ENCODE measurements at regions not wholly inside any gene's neighbourhood (a gene's known extent, or its start where the extent isn't known, plus 50 kb on each side); places are given as distances from the start of the nearest gene placed in this dataset.

GRCh38 chr2:204213588-204213987, 277.0 kb downstream of the ICOS start:
- Histone ChIP-seq H3K27ac (no peak overlapping the region), H3K9me3 (peaks cover 11% of the 10 kb centered on the region; the same call in 2 of the 3 replicates), H3K4me1 (no peaks in the 10 kb centered on the region), H3K4me2 (no peak overlapping the region), H3K4me3 (no peak overlapping the region)
- FAIRE-seq = no peak
- ChIA-PET POLR2A (no interaction called here), CTCF (no interaction called here)
- no peak for DNase-seq (ENCODE audit: low read depth in 1 of 2, low spot score in 1 of 2)
- ATAC-seq = no peak
- no peak for TF ChIP-seq PBX3 (IDR thresholded peaks at IDR 0.05)
- TF ChIP-seq SMC3 (IDR thresholded peaks at IDR 0.05) = no peak
- TF ChIP-seq HOXB13 (CRISPR knock-in tag; IDR thresholded peaks at IDR 0.05; ENCODE audit: low read depth) = no peak
- no peak for TF ChIP-seq NFE2L2 (conservative IDR thresholded peaks at IDR 0.05; ENCODE audit: low read length)
- TF ChIP-seq HDAC2 (IDR thresholded peaks at IDR 0.05) = no peak
- TF ChIP-seq FOXS1 (CRISPR knock-in tag; IDR thresholded peaks at IDR 0.05) = no peak
- TF ChIP-seq HMGXB4 (CRISPR knock-in tag; IDR thresholded peaks at IDR 0.05; ENCODE audit: borderline replicate concordance) = no peak

GRCh38 chr2:204218040-204218439, 281.5 kb downstream of the ICOS start:
- H3K4me3 ChIP-seq = no peak overlapping the region
- ATAC-seq (no peak), DNase-seq (ENCODE audit: low read depth in 1 of 2, low spot score in 1 of 2) (no peak), FAIRE-seq (no peak)
- ChIA-PET POLR2A (no interaction called here), CTCF (no interaction called here)
- H3K27ac ChIP-seq = no peak overlapping the region
- 0% methylated on average over 2 of the region's 2 CpGs for WGBS (ENCODE audit: missing lambda C conversion rate)
- H3K9me3 ChIP-seq = peaks cover 9% of the 10 kb centered on the region; the same call in 2 of the 3 replicates
- no peak overlapping the region for H3K4me2 ChIP-seq
- H3K4me1 ChIP-seq = no peaks in the 10 kb centered on the region
- TF ChIP-seq HOXB13 (CRISPR knock-in tag; IDR thresholded peaks at IDR 0.05; ENCODE audit: low read depth) (no peak), SMC3 (IDR thresholded peaks at IDR 0.05) (no peak), JUNB (IDR thresholded peaks at IDR 0.05) (no peak), USF2 (IDR thresholded peaks at IDR 0.05) (no peak), CBX2 (IDR thresholded peaks at IDR 0.05; ENCODE audit: borderline replicate concordance, low read depth) (no peak), CTCF (IDR thresholded peaks at IDR 0.05) (no peak), ZC3H11A (IDR thresholded peaks at IDR 0.05) (no peak), MAFK (IDR thresholded peaks at IDR 0.05; ENCODE audit: partially characterized antibody) (no peak), REST (IDR thresholded peaks at IDR 0.05) (no peak), EHF (CRISPR knock-in tag; IDR thresholded peaks at IDR 0.05) (no peak), KDM5A (IDR thresholded peaks at IDR 0.05) (no peak), CHD4 (IDR thresholded peaks at IDR 0.05; ENCODE audit: borderline replicate concordance) (no peak), MAX (IDR thresholded peaks at IDR 0.05) (no peak), HDAC2 (IDR thresholded peaks at IDR 0.05) (no peak)
